T-helper 1 cell (primary cell): ENCODE measurements at regions not wholly inside any gene's neighbourhood (a gene's known extent, or its start where the extent isn't known, plus 50 kb on each side); places are given as distances from the start of the nearest gene placed in this dataset.

Experiments used
- DNase-seq, 5 donors: peaks; one replicate each; pipeline ENCODE4 v3.0.0-alpha.2; 2012 to 2020

DNA sequence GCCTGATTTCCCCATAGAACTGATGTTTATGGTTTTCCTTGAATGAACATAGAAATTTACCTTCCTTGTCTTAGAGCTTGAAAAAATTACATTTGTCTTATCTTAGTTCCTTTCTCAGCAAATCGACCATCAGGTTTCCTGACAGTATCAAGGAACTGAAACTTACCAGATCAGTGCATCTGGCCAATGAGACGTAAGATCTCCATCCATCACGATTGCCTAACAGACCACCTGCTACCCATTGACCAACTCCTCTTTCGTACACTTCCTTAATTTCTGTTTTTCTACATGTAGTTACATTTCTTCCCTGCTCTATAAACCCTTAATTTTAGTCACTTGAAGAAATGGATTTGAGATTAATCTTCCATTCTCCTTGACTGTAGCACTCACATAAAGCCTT lies 57.4 kb upstream of the TMPRSS15 start:
- no peak for DNase-seq

DNA sequence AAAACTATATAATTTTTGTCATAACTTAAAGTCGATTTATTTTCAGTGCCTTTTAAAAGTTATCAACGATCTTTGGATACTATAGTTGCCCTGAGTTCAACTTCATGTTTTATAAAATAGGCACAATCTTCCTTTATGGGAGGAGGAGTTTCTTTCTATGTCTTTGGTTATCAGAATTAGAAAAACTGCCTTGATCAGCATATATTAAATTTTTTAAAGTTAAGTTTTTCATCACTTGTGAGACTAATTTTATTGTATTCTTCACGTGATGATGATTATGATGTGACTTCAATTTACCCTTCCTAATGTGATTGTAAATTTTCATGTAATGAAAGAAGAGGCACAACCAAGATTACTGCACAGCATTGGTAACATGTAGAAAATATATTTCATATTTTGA lies 58.2 kb upstream of the TMPRSS15 start:
- DNase-seq: no peak

DNA sequence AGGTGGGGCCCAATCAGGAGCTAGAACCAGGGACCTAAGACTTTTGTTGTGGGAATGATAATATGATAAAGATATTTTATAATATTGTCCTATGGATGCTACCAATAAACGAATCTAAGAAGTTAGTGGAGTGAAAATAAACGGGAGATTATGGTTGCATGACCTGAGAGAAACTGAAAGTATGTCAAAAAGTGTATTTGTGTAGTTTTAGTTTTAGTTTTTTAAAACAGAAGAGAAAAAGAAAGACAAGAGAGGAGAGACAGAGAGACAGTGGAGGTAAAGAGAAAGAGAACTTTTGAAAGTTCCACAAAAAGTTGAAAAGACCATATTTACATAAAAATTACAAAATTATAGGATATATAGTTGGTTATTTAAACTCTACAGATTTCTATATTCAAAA lies 64.1 kb upstream of the TMPRSS15 start:
- no peak for DNase-seq

DNA sequence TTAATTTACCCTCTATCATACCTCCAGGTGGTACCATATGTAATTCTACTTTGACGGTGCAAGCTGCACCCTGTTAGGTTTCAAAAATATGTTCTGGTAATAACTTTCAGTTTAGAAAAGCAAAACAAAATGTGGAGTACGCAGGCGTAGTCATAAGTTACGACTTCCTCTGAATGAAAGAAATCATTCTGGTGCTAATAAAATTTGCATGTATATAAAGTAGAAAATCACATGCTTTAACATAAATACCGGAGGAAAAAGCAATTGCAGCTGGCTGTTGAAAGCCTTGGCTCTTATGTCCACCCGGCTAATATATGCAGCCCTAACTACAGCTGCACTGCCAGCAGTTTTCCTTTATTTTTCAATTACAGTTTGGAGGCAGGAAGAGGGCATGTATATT lies 65.2 kb upstream of the TMPRSS15 start:
- no peak for DNase-seq

DNA sequence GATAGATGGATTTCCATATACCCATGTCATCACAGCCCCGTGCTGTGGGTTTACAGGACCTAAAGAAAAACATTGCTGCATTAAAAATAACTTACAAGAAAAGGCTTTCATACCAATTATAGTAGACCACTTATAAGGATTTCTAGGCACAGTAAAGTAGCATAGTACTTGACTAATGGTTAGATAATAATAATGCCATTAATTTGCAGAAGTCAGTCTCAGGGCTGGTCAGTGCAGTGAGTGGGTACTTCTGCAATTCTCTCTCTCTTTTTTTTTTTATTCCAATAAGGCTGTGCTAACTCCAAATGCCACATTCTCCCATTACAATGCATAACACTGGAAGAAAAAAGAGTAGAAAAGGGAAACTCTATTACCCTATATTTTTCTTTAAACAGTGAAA lies 73.1 kb upstream of the TMPRSS15 start:
- DNase-seq: no peak

DNA sequence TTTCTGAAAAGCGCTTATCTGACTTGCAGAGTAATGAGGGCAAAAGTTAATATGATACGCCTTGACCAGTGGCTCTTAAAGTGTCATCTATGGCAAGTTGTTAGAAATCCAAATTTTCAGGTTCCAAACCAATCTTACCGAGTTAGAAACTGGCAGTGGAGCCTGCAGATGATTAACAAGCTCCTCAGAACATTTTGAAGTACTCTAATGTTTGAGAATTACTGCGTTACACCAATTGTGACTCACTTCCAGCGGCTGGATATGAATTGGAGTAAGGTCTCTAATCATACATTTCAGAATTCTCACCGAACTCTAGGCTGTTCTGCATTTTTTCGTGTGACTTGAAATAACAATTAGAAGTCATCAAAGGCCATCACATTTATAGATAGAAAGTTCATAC lies 73.5 kb upstream of the TMPRSS15 start:
- no peak for DNase-seq

DNA sequence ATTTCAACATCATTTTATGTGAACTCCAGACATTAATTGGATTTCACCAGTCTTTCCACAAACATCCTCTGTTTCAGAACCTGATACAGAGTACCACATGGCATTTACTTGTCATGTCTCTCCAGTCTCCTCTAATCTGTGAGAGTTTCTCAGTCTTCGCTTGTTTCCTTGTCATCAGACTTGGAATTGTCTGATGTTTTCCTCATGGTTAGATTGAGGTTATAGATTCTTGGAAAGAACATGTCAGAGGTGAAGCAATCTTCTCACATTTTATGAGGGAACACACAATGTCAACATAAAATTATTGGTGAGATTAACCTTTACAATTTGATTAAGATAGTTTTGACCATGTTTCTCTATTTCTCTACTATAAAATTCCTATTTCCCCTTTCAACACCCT lies 74.9 kb upstream of the TMPRSS15 start:
- DNase-seq: no peak

DNA sequence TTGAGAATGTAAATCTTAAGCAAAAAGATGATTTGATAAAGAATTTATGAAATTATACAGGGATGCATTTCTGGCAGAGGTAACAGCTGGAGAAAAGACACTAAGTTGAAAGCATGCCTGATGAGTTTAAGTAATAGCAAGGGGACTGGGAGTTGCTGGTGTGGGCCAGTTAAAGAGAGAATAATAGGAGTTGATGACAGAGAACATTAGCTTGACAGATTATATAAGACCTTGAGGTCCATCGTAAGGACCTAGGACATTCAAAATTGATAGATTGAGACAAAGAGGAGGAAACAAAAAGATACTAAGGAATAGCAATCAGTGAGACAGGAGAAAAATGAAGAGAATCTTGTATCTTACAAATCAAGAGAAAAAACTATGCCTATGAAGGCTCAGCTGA lies 84.7 kb upstream of the TMPRSS15 start:
- DNase-seq: no peak

DNA sequence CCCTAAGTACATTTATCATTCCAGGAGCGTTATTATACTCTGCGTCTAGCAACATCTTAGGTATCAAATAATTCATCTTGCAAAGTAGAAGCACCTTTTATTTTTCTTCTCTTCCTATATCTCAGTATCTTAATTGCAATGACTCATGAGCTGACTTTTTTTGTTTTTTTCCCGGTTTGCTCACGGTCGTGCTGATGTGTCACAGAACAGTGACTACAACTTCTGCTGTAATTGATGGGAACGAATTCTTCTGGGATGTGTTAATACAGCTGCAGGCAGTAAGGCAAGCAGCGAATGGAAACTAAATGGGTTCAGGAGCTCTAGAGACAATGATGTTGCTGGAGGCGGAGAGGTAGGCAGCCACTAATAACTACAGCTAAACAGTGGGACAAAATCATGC lies 89.8 kb upstream of the TMPRSS15 start:
- DNase-seq: no peak

DNA sequence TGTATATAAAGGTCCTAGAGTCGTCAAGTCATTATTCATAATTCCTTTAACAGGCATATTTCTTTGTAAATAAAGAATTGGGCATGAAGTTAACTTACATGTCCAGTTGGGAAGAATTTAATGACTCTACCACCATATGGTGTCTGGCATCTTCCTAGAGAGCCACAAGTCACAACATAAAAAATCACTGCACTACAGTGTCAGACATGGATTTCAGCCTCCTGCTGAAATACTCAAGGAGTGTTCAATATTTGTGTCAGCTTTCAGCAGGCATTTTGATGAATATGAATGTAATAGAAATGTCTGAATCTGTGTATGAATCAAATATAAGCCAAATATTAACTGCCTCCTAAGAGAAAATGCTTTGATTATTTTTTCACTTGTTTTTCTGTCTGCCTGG lies 91.9 kb upstream of the TMPRSS15 start:
- DNase-seq: no peak

DNA sequence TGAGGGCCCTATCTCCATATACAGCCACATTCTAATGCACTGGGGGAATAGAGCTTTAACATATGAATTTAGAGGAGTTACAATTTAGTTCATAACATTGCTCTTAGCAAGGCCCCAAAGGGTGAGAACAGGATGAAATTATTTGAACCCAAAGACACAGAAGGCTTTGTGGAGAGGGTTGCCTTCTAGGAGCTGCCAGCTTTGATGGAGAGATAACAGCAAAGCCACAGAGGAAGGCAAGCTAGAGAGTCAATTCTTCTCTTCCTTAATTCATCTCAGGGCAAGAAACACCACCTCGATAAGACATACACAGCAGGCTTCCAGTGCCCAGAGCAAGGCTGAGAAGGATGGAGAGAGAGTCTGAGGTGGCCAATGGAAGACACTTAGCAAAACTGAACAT lies 94.8 kb upstream of the TMPRSS15 start:
- DNase-seq: no peak

DNA sequence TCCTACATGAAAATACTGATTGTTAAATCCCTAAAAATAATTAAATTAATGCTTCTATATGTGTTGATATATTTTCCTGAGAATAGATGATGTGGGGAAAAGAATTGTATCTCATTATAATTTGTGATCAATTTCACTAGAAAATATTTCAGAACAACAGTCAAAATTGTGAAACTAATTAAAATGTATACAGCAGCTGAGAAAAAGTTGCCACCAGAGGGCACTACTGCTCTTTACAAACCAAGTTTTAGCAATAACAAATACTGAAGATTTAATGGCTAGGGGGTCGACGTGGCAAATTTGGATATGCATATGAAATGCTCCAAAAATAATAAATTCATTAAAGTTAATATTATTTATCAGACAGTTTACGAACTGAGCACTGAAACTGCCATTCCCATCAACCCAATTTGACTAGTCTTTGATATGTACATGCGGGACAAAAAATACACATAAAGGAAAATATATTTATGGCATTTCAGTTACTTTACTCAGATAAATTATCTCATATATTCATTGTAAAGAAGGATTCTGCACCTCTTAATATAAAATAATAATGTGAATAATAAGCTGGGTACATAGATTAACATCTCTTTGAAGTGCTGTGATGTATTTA lies 96.3 kb upstream of the TMPRSS15 start:
- peak in 2 of 5 donors; percentile 9 to 13 for DNase-seq

DNA sequence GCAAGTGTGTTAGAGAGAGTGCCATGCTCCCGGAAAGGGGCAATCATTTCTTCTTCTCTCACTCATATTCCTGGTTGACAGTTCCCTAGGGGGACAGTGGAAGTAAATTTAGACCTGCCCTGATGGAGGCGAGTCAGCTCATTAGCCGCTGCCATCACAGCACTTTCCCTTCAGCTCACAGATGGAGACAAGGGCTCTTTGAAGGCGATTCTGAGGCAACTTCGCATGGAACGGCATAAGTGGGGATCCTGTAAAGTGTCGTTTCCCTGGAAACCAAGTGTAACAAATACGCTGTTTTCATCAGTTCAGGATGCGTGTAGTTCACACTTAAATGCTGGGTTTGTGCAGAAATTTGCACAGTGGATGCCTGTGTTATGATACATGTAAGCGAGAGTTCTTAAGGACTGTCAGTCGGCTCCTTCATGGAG lies 114.5 kb upstream of the TMPRSS15 start:
- no peak for DNase-seq

DNA sequence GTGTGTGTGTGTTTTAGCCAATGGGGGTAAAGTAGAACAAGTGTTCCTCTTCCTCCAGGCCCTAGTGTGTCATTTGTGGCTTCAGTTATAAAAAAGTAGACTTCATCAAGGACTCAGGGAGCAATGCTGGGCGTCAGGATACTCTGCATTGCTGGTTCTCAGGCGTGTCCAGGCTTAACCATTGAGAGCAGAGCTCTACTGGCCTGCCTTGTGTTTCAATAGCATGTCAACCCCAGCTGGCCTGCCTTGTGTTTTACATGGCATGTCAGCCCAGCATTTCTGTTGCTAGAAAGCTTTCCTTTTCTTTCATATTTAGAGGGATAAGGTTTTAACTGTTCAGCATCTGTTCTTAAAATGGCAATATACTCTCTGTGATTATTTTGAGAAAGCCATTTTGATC lies 117.6 kb upstream of the TMPRSS15 start:
- DNase-seq: no peak

DNA sequence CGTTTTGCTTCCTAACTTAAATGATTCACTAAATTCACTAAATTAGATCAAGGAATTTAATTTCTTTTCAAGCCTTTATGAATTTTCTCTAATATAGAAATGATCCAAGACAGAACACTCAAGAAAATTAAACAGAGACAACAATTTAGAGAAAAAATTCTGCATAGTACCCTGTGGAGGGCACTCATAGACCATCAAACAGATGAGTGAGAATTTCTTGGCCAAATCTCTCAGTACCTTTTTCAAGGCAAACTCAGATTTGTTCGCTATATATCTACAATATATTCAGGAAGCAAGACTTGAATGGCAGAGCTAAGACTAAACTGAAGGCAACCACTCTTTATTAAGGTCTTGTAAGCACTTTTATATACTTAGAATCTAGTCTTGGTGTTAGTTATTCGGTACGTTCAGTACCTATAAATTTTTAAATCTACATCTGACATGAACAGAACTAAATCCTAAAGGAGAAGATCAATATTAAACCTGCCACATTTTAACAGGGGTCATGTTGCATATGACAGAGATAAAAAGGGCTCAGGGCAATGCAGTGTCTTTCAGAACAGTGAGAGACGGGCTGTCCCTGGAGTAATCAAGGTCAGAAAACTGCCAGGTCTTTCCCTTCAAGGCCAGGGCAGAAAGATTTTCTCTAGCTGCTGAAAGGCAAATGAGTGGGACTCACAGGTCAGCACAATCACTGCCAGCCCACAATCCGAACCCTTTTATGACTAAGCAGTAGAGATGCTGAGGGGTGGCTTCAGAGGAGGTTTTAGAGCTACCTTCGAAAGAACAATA lies 118.8 kb upstream of the TMPRSS15 start:
- DNase-seq: no peak

DNA sequence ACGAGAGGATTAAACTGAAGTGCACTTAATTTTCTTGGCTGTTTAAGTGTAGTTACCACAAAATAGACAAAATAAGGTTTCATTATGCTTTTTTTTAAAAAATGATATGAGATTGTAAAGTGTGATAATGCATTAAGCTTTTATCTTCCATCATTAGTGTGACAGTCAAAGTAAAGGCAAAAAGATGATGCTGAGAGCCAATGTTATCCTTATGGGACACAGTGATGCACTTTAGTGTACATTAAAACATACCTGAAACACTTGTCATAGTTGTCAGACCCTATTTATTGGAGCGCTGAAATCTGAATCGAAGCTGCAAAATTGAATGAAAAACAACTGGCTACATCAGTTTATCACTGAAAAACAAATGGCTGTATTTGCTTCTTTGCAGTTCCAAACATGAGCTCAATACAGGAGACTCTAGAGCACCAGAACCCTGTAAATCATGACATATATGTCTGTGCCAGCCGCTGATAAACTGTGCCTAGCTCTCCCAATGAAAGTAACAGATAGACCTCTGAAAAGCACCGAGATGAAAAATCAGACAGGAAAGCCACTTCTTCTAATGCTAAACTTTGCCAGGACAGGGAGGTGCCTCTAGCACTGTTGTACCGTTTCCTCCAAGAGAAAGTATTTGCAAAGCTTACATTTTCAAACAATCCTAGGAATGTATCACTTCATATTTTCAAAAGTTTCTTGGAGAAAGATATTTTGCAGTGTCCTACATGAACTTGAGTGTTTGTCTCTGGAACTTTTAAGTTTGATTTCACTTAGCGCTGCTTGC lies 120.7 kb upstream of the TMPRSS15 start:
- DNase-seq: no peak

DNA sequence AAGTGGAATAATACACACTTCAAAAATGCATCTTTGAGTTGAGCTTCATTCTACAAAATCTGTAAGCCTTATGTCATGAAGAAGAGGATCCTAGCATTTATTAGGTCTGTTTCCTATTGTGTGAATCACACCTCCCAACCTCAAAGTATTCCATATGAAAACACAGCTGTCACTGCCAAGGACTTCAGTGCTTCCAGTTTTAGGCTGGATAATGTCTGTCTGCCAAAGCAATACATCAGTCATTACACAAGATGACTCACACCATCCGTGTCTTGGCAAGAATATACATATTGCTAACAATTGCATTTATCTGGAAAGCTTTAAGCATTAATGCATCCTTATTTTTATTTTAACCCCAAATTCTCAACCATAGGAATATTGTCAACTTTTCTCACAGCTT lies 125.7 kb upstream of the TMPRSS15 start:
- no peak for DNase-seq

DNA sequence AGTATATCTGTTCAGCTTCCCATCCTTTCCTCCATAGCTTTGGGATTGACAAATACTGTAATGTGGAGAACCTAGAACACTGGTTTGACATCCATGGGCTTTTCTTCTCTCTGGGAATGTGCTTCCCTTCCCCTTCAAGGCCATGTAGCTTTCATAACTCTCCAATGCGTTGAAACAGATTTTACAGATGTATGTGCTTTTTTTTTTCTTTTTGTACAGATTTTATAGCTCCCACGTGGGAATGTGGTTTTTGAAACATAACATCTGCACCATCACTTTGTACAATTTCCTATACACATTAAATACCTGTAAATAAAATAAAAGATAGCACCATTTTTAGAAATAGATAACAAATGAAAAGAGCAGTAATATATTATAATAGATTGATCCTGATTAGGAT lies 138.5 kb upstream of the TMPRSS15 start:
- DNase-seq: no peak

DNA sequence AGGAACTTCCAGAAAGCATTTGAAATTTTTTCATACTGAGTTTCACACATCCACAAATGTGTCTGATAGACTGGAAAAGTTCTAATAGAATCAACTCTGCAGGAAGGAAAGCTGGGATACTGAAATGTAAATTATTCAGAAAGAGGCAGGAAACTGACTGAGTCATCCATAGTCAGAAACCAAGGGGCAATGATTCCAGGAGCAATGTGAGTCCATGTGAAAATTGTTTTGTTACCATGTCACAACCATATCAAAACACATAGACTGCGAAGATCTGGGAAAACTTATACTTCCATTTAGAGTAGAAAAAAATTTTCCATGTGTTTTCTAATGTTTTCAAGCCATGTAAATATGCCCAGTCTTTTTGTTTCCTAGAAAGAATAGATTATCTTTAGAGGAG lies 142.3 kb upstream of the TMPRSS15 start:
- DNase-seq: no peak

DNA sequence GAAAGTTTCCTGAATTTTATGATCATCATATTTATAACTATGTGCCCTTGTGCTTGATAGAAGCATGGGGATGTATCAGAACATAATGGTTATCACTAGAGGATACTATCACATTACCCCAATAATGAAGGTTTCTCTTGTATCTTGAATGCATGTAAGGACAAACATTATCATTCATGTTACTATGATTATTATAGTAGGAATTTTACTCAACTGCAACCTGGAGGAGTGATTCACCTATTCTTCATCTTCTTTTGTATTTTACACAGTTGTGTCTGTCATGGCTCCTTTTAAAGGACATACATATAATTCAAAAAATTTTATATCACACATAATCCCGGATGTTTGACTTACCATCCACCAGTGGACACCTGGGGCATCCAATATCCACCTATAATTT lies 143.8 kb upstream of the TMPRSS15 start:
- DNase-seq: no peak

DNA sequence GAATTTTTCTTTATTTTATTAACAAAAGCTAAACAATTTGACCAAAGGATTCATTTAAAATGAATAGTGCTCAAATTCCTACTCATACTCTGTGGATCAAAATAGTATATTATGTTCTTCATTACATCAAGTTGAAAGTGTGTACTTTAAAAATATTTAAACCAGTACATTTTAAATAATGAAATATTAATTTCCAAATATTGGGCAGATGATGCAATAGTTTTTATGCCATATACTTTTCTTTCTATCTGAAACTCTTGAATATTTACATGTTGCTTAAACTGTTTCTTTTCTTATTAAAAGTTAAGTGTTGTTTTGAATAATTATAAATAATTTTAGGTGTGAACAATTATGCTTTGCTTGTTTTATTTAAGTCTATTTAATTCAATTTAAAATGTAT lies 144.7 kb upstream of the TMPRSS15 start:
- no peak for DNase-seq

DNA sequence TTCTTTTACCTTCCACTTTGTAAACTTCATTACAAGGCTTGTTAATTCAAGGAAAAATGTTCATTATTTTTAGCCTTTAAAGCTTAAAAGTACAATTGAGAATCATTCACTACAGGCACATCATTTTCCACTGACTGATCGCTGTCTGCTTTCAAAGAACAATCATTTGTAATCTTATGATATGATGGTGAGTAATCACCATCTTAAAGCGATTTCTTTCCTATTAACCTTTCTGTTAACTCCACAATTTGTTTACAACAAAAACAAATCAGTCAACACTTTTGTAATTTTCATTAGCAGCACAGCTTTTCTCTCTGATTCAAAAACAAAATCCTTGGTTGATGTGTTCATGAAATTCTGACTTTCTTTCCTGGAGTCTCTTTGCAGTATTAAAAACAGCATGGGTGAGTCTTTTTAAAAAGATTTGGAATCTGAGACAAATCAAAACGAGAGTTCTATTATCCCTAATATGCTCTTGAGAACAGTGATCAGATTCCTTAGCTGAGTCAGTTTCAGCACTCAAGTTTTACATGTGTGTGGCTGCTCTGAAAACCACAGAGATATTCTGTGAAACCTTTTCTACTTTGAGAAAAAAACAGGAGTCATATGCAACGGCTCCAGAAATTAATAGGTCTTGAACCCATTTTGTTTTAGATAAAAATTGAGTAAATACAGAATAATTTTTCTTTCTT lies 145.8 kb upstream of the TMPRSS15 start:
- DNase-seq: no peak

DNA sequence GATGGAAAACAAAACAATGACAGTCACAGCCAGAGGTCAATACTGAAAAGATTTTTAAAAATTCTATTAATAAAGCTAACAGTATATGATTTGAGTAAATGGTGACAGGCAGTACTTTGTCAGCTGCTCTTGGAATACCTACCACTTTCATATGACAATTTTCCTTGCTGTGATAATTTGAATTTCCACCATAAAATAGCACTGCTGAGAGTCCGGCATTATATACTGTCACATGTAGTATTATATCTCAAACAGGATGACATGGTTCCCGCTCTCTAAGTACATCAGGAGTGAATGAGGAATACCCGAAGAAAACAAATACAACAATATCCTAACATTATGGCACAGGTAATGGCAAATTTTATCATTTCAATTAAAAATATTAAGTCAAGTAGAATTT lies 146.8 kb upstream of the TMPRSS15 start:
- DNase-seq: no peak
